DMS153 treated with DMSO at 0.1 percent for 48 hours (cell line): ENCODE measurements at regions not wholly inside any gene's neighbourhood (a gene's known extent, or its start where the extent isn't known, plus 50 kb on each side); places are given as distances from the start of the nearest gene placed in this dataset.

Source experiments
- DNase-seq: peaks from one replicate; lab custom pipeline; 2025; ENCODE audit not compliant: unreplicated experiment; lab: John Stamatoyannopoulos, UW

DNA sequence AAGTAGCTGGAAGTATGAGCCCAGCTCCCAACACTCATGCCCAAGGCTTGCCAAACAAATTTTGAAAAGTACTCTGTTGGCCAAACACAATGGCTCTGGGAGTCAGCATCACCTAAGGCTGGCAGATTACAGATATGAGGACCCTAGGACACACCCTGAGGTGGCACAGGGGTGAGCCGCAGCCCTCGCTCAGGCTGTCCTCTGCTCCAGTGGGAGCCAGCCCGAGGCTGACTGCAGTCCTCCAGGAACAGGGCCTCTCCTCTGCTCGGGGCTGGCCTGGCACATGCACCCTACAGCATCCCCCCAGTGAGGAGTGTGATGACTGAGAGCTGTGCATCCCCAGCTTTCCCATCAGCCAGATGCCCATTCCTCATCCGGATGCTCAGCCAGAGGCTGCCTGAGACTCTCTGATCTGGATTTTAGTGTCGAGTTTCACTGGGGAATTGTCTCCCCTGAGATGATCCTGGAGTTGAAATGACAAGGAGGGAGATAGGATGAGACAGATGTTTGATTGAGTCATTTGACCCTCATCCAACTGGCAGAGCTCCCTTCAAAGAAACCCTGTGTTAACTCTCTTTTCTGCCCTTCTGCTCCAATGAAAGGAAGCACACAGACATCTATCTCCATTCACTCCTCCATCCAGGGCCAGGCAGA lies 269.3 kb upstream of the NCKAP5 start:
- DNase-seq = no peak

DNA sequence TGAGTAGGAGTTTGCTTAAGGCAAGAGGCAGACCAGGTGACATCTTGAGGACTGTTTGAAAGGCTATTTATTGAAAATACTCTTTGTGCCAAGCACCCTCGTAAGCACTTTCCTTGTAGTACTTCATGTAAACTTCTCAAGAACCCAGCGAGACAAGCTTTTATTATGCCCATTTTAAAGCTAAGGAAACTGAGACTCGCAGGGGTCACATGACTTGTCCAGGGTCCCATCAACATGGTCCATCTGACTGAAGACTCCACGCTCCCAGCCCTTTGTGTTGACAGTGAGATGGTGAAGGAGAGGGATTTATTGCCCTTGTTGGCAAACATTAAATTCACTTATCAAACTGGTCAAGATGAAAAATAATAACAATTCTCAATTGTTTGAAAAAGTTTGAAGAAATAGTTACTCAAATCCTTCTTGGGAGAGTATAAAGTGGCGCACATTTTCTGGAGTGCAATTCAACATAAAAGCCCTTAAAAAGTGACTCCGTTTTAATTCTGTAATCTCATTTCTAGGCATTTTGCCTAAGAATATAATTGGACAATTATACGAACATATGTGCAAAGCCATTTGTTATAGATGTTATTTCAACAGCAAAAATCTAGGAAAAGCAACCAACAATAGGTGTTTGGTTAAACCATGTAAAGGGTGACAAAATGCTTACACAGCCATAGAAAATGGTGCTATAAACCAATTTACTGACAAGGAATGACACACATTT lies 270.5 kb upstream of the NCKAP5 start:
- DNase-seq = no peak

DNA sequence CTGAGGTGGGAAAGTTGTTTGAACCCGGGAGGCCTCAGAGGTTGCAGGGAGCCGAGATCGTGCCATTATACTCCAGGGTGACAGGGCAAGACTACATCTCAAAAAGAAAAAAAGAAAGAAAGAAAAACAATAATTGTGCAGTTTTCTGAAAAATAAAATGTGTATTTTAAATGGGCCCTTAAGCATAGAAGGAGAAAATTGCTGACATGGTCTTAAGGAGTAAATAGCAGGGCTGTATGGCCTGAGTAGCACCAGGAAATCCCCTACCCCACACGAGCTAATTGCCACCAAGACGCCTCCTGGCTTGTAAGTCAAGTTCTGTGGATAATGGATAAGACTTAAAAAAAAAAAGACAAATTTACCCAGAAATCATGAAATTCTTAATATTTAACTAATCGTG lies 271.4 kb upstream of the NCKAP5 start:
- no peak for DNase-seq

DNA sequence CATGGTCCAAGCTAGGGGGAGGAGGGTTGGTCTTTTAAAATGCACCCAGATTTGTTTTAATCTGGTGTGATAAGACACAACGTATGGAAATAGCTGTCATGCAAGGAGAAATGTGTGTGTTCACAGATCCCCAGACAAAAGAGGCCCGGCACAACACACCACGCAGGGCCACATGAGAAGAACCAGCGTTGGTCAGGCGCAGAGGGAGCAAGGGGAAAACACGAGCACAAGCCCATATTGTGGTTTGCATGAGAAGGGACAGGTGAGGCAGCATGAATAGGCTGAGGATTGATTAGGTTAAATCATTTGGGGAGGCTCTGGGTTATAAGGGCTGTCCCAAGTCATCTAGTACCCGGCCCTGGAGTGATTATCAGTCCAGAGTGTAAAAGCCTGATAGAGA lies 272.5 kb upstream of the NCKAP5 start:
- DNase-seq = no peak

DNA sequence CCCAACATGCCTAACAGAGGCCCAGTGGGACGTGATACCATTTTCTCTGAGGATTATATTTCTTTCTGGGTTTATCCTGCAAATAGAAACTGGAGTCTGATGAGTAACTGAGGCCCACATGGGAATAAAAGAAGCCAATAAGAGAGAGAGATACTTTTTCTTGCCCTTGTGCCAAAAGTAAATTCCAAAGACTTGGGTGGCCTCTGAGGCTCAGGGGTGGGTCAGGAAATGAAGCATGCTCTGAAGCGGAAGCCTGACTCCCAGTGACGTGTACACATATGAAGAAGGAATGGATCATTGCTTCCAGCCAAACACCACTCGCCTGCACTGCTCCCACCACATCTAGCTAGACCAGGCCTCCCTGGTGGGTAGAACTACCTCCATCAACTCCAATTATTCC lies 273.6 kb upstream of the NCKAP5 start:
- DNase-seq = no peak

DNA sequence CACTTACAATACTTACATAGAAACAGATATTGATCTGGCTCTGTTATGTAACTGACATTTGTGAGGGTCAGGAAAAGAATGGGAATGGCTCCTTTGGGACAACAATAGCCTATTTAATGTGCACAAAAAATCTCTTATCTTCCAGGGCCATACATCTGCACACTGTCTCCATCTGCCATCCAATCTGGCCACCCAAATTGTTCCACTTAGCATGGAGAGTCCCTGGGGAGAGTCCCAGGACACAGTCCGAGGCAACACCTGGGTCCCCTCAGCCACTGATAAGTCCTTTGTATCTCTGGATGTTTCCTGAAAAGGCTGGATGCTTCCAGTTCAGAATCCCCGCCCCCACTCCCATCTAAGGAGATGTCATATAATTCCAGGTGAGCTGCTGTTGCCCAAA lies 274.2 kb upstream of the NCKAP5 start:
- DNase-seq = no peak

DNA sequence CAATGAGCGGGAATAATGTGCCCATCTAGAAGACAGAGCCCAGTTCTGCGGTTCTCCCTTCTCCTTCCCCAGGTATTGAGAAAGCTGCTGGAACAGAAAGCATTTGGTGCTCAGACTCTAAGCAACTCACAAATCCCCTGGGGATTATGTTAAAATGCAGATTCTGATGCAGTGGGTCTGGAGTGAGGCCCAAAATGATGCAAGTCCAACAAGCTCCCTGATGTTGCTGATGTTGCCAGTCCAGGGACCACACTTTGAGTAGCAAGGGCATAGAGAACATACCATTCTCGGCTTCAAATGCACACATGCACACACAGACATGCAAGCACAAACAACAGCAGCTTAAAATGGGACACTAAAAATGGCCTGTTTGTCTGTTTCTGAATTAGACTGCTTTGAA lies 274.8 kb upstream of the NCKAP5 start:
- DNase-seq = no peak

DNA sequence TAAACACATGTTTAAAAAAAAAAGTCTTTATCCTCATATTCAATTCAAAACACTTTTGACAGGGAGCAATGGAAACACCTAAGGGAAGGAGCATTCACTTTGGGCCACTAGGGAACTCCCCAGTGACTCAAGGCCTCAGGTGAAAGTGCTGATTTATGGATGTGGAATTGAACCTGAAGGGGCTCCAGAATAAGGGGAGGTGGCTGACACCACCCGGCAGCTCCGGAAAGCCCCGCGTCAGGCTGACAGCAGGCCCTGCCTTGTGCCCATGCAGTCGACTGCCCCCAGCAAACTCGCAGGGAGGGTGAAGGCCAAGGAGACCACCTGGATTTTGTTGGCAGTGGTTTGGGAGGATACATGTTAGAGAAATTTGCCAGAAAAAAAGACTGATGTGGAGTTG lies 275.3 kb upstream of the NCKAP5 start:
- DNase-seq = no peak

DNA sequence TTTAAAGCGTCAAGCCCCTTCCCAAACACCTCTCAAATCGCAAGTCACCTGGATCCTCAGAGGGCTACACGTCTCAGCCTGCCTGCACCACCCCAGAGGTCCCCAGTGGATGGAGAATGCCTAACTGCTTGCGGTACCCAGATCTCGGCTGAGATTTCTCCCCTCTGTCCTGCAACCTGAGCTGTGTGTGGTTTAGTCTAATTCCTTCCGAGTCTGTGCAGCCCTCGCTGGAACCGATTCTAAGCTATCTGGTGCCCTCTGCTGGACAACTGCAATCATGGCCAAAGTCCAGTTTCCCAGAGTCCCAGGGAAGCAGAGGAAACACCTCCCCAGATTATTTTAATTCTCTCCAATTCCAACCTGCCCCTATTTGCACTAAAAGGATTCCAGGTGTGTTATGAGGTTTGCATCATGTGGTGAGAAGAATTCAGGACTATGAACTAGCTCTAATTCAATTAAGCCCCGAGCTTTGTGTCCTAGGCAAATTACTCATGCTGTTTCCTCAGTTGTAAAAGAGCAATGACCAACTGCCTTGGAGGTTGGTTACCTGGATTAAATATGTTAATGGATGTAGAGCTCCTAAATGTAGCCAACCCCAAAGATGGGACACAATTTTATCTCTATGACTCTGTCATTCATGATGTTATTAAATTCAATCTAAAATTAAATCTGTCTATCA lies 276.1 kb upstream of the NCKAP5 start:
- DNase-seq = peak; percentile 35

DNA sequence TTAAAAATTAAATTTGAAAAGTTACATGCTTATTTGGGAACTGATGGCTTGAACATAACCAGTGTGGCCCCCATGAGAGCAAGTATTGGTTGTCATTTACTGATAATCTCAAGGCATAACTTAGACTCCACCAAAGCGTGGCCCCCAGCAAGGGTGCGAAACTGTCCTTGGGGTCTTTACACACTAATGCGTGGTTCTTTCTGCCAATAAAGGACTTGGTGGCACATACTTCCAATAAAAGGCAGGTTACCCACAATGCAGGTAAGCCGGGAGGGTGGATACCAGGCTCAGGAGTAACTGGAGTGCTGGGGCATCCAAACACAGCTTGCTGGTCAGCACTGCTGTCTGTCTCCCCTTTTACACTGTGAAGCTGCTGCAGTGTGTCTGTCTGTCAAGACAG lies 278.2 kb upstream of the NCKAP5 start:
- DNase-seq = no peak

DNA sequence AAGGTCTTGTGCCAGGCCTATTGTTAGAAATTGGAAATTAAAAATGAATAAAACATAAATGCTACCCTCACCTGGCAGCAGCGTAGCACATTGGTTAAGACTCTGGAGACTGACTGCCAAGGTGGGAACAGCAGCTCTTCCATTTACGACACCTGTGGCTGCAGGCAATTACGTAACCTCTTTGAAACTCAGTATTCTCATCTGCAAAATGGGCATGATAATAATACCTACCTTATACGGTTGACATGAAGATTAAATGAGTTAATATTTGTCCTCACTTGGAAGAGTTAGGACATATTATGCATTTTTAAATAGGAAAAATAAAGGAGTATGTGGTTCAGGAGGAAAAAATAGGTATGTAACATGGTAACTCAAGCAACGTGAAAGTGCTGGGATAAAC lies 279.3 kb upstream of the NCKAP5 start:
- no peak for DNase-seq

DNA sequence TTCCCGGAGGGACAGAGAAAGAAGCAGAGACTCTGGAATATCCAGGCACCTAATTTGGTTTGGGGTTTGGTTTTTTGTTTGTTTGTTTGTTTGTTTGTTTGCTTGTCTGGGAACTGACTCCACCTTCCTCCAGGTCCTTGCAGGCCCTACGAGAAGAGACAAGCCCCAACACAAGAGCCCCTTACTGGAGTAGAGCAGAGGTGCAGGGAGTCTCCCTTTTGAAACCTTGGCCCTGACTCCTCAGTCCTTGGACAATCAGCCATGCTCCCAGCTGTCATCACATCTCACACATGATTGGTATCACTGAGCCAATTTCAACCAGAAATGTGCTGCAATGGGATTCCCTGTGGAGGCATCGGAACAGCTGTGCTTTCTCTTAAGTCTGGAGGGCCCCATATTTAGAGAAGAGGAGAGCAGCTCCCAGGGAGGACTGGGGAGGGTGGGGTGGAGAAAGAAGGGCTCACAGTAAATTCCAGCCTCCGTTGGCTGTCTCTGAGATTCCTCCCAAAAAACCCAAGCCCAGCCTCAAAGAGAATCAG lies 279.9 kb upstream of the NCKAP5 start:
- DNase-seq = no peak

DNA sequence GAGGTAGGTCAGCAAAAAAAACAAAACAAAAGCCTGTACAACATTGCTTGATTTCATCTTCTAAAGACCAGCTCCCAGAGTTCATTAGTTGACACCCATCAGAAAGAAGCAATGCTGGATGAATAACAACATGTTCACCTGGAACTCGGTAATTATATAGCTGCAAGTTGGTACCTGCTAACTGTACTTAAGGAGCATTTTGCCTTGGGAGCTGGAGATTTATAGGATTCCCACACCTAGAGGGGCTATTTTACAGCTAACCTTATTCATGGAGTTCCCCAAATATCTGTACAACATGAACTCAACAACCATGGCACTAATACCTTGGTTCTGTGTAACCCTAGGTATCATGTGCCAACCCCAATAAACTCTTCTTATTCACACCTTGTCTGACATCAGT lies 281.1 kb upstream of the NCKAP5 start:
- no peak for DNase-seq

DNA sequence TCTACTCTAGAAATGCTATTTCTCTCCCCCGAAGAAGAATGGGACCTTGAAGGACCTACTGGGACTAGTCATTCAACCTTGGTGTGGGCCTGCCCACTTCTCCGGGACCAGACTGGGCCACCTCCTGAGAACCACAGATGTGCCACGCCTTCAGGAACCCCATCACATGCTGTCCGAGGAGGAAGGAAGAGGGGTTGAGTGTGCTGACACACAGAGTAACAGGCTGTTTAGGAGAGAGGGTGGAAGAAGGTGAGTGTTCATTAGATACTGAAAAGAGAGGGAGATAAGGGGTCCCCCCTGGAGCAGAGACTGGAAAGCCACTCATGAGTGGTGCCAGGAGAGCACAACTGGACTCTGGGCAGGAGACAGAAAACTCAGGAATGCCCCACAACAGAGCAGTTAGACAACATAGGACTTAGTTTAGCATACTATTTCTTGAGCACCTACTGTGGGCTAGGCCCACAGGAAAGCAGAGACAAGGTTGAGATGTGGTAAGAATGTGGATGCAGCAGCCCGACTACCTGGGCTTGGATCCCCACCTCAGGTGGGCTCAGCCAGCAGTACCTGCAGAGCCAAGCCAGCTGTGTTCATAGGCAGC lies 286.4 kb upstream of the NCKAP5 start:
- DNase-seq = no peak

DNA sequence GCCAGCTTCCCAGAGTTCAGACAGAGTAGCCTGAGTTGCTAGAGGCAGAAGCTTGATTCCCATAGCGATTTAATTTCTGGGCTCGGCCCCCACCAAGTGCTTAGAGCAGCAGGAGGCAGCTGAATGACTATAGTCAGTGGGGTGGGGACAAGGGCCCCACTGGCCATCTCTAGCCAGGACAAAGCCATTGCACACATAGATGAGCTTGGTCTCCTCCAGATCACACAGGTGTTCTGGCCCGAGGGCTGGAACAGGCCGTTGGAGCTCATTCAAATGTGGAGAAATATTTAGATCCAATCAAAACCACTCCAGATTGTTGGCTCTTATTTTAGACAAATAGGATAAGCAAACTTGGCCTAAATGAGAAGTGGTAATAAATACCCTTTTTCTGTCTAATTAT lies 287.3 kb upstream of the NCKAP5 start:
- DNase-seq = no peak

DNA sequence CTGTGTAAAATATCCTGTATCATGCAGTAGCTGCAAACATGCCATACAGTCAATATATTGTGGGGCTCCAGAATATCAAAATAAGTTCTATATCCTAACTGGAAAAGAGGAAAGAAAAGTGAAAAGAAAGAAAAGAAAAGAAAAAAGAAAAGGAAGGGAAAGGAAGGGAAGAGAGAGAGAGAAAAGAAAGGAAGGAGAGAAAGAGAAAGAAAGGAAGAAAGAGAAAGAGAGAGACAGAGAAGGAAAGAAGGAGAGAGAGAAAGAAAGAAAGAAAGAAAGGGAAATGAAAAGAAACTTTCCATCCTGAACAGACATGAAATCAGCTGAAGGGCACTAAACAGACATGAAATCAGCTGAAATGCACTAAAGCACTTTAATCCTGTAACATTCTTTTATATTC lies 288.4 kb upstream of the NCKAP5 start:
- DNase-seq = no peak

DNA sequence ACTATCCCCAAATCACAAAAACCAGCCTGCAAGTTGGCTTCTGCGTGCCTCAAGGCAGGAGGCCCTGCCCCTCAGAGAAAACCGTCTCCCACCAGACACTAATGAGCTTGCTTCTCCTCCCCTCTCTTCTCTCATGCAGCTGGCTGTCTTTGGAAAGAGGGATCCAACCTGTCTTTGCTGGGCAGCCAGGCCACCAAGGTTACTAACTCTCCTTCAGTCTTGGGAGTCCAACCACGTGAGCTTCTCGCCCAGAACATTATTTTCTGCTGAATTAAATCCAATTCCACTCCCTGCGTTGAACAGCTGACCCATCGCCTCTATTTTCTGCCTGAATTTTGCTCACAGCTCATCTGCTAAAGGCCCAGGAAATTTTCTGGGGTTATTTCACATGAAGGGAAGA lies 291.3 kb upstream of the NCKAP5 start:
- no peak for DNase-seq

DNA sequence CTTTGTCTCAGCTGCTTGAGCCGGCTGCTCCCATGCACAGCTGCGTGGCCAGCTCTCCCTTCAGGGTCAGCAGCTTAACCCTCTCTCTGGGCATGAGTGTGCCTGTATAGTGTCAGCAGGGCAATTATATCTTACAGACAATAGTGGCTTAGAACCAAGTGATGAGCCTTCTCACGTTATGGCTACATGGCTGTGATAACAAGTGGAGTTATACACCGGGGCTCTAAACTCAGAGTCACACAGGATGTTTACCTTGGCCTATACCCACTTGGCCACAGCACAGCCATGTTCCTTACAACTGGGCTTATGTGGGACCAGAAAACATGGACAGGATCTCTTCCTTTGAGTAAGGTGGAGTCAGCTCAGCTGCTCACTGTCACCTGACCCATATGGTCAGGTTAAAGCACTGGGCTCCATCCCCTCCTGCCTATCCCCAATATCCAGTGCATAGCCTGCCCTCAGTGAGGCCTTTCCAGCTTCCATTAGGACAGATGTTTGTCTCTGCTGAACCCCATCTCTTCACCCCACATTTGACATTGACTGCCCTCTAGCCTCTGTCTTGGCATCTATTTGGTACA lies 294.2 kb upstream of the NCKAP5 start:
- no peak for DNase-seq

DNA sequence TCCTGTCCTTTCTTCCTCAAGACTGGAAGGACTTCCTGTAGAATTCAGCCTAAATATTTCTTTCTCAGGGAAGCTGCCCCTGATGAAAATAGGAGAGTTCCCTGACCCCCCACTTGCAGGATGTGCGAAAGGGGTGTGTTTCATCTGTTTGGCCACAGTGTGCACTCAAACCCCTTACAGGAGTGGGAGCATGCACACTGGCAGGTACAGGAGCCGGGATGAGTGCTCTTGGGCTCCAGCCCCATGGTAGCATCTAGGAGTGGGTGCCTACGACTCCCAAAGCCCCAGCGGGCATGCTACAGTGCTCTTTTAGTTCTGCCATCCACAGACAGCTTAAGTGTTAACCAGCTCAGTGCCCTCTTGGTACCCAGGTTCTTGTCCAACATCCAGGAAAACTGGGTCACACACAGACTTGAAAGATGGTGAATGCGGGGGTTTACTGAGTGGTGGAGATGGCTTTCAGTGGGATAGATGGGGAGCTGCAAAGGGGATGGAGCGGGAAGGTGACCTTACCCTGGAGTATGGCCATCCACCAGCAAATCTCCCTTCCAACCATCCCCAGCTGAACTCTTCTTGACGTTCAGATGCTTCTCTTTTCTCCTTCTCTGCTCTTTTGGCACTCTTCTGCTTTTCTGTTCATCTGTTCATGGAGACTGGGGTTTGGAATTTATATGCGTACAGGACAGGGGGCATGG lies 295.0 kb upstream of the NCKAP5 start:
- DNase-seq = no peak

DNA sequence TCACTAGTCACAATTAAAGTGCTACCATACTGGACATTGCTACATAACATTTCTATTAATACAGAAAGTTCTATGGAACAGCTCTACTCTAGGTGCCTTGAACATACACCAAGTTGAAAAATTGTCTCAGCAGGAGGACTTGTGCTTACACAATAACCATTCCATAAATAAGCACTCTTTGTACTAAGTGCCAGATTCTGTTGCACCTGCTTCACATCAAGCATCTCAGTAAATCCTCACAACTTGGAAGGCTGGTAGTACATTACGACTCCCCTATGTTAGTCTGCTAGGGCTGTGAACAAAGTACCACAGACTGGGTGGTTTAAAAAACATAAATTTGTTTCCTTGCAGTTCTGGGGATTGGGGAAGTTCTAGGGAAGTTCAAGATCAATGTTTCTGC lies 296.9 kb upstream of the NCKAP5 start:
- no peak for DNase-seq

DNA sequence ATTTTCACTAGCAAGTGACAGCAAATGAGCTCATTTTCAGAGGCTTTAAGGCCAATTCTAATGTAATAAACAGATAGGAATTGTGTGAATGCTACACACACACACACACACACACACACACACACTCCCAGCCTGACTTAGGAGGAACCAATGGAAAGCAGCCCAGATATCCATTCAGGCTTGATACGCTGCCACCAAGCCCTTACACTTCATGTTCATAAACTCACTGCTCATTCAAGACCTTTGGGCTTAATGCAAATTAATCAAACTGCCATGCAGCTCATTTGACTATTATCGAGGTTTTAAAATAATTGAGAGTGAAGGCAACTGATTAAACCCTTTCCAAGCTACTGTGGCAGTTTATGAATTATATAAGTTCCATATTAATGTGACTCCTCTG lies 298.9 kb upstream of the NCKAP5 start:
- DNase-seq = no peak
